ENCODE measurements at regions not wholly inside any gene's neighbourhood (a gene's known extent, or its start where the extent isn't known, plus 50 kb on each side); places are given as distances from the start of the nearest gene placed in this dataset.

DNA sequence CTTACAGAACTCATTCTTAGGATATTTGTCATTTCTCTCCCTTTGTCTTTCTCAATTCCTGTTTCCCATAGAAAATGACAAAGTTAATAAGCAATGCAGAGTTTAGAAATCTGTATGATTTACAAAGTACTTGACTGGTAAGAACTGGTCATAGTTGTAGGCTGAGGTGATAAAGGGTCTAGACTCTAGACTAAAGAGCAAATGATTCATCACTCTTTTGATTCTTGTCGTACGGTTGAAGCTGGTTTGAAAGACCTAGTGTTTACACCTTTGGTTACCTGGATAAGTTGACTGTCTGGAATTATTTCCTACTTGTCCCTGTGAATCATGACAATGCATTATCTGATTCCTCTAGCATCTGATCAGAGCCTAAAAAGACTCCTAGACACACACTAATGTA is 58.9 kb upstream of the TP63 start:
- 90 to 93% methylated on average over 2 of the region's 2 CpGs for WGBS, 2 donors
- Histone ChIP-seq H3K4me3 (no peak overlapping the region), H3K4me1 (no peaks in the 10 kb centered on the region), H3K27me3 (no peaks in the 10 kb centered on the region), H3K9me3 (peaks cover 0 to 2% (median 0%) of the 10 kb centered on the region in 11 donors), H3K27ac (no peak overlapping the region), H3K36me3 (no peaks in the 10 kb centered on the region)
- no peak for TF ChIP-seq CTCF (IDR thresholded peaks at IDR 0.05)
- DNase-seq (no peak), ATAC-seq (no peak)
- intact Hi-C loops (cut with DNase I), result loop anchor here in 1 of 10 donors (10.0 kb wide), 1 partner anchor 807 kb away; no protein-coding TSS in a partner anchor

- H3K27ac ChIP-seq, result no peak overlapping the region
- TF ChIP-seq CTCF (IDR thresholded peaks at IDR 0.05), result no peak
- peaks cover 0 to 5% (median 0%) of the 10 kb centered on the region in 11 donors for H3K9me3 ChIP-seq
- intact Hi-C loops (cut with DNase I), result loop anchor here in 1 of 10 donors (10.0 kb wide), 1 partner anchor 808 kb away; no protein-coding TSS in a partner anchor
- ATAC-seq (no peak), DNase-seq (no peak)
- H3K4me1 ChIP-seq, result no peaks in the 10 kb centered on the region
- H3K27me3 ChIP-seq, result no peaks in the 10 kb centered on the region
- no peaks in the 10 kb centered on the region for H3K36me3 ChIP-seq
- H3K4me3 ChIP-seq, result no peak overlapping the region
Observed at GRCh38 chr3:189573004-189573403, 58.2 kb upstream of the TP63 start.

- no peak for DNase-seq
- no peak for TF ChIP-seq CTCF (IDR thresholded peaks at IDR 0.05)
- WGBS, 2 donors, result 57 to 58% methylated on average over 1 of the region's 1 CpG
Observed at GRCh38 chr3:189576486-189576885, 54.7 kb upstream of the TP63 start.

GRCh38 chr3:189577050-189577951 is 53.9 kb upstream of the TP63 start:
- WGBS, 2 donors, result 66 to 78% methylated on average over 5 of the region's 5 CpGs
- Histone ChIP-seq H3K4me3 (no peak overlapping the region), H3K4me1 (no peaks in the 10 kb centered on the region), H3K36me3 (no peaks in the 10 kb centered on the region), H3K9me3 (peaks cover 0 to 5% (median 0%) of the 10 kb centered on the region in 11 donors), H3K27ac (no peak overlapping the region), H3K27me3 (no peaks in the 10 kb centered on the region)
- no peak for ATAC-seq
- no peak for TF ChIP-seq CTCF (IDR thresholded peaks at IDR 0.05)
- no peak for DNase-seq
- intact Hi-C loops (cut with DNase I), result loop anchor here in 1 of 10 donors (10.0 kb wide), 1 partner anchor 812 kb away; no protein-coding TSS in a partner anchor

More at GRCh38 chr3:189576486-189576885, 54.7 kb upstream of the TP63 start:
- H3K4me3 ChIP-seq, result no peak overlapping the region
- no peak overlapping the region for H3K27ac ChIP-seq
- no peak for ATAC-seq
- peaks cover 0 to 5% (median 0%) of the 10 kb centered on the region in 11 donors for H3K9me3 ChIP-seq
- H3K27me3 ChIP-seq, result no peaks in the 10 kb centered on the region
- no peaks in the 10 kb centered on the region for H3K4me1 ChIP-seq
- intact Hi-C loops (cut with DNase I), result loop anchor here in 1 of 10 donors (10.0 kb wide), 1 partner anchor 812 kb away; no protein-coding TSS in a partner anchor
- no peaks in the 10 kb centered on the region for H3K36me3 ChIP-seq
